Activated naive CD8-positive, alpha-beta T cell treated with anti-CD3 and anti-CD28 coated beads for 36 hours (primary cell): ENCODE measurements at regions not wholly inside any gene's neighbourhood (a gene's known extent, or its start where the extent isn't known, plus 50 kb on each side); places are given as distances from the start of the nearest gene placed in this dataset.

Experiments used
- DNase-seq: peaks from one replicate; pipeline ENCODE4 v3.0.0; 2021
- H3K27ac Mint-ChIP-seq: one replicate; pipeline ENCODE4 v1.8.0; 2022; ENCODE audit warnings: mild to moderate bottlenecking, moderate library complexity, mixed read lengths
- H3K27me3 Mint-ChIP-seq: one replicate; pipeline ENCODE4 v1.8.0; 2022; ENCODE audit warnings: mild to moderate bottlenecking, mixed read lengths
- H3K36me3 Mint-ChIP-seq: one replicate; pipeline ENCODE4 v1.8.0; 2021; ENCODE audit warnings: mild to moderate bottlenecking, mixed read lengths
- H3K4me1 Mint-ChIP-seq: one replicate; pipeline ENCODE4 v1.8.0; 2021; ENCODE audit warnings: mixed read lengths
- H3K4me3 Mint-ChIP-seq: one replicate; pipeline ENCODE4 v1.8.0; 2022; ENCODE audit warnings: mild to moderate bottlenecking, moderate library complexity, mixed read lengths
- H3K9me3 Mint-ChIP-seq: one replicate; pipeline ENCODE4 v1.8.0; 2022; ENCODE audit warnings: mixed read lengths

GRCh38 chr2:161552015-161552414 lies 72.2 kb upstream of the SLC4A10 start:
- no peak overlapping the region for H3K4me3 Mint-ChIP-seq
- no peak for DNase-seq
- no peak overlapping the region for H3K27ac Mint-ChIP-seq
- H3K27me3 Mint-ChIP-seq = peaks cover 20% of the 10 kb centered on the region
- no peaks in the 10 kb centered on the region for H3K36me3 Mint-ChIP-seq
- H3K4me1 Mint-ChIP-seq = no peaks in the 10 kb centered on the region
- H3K9me3 Mint-ChIP-seq = no peaks in the 10 kb centered on the region

- Mint-ChIP-seq H3K9me3 (no peaks in the 10 kb centered on the region), H3K36me3 (no peaks in the 10 kb centered on the region), H3K27ac (no peak overlapping the region), H3K4me3 (no peak overlapping the region), H3K4me1 (no peaks in the 10 kb centered on the region), H3K27me3 (peaks cover 26% of the 10 kb centered on the region)
- no peak for DNase-seq
Observed at GRCh38 chr2:161555826-161556225, 68.4 kb upstream of the SLC4A10 start.

- Mint-ChIP-seq H3K9me3 (no peaks in the 10 kb centered on the region), H3K27me3 (peaks cover 26% of the 10 kb centered on the region), H3K36me3 (no peaks in the 10 kb centered on the region), H3K4me3 (no peak overlapping the region), H3K4me1 (no peaks in the 10 kb centered on the region), H3K27ac (no peak overlapping the region)
- no peak for DNase-seq
Observed at GRCh38 chr2:161556440-161556839, 67.8 kb upstream of the SLC4A10 start.

GRCh38 chr2:161557538-161557937 lies 66.7 kb upstream of the SLC4A10 start:
- Mint-ChIP-seq H3K4me1 (no peaks in the 10 kb centered on the region), H3K36me3 (peaks cover 4% of the 10 kb centered on the region), H3K27ac (no peak overlapping the region), H3K4me3 (no peak overlapping the region), H3K27me3 (peaks cover 23% of the 10 kb centered on the region), H3K9me3 (peaks cover 5% of the 10 kb centered on the region)
- DNase-seq = no peak

GRCh38 chr2:161564906-161565305 lies 59.3 kb upstream of the SLC4A10 start:
- H3K9me3 Mint-ChIP-seq = peaks cover 29% of the 10 kb centered on the region
- no peak for DNase-seq
- no peak overlapping the region for H3K4me3 Mint-ChIP-seq
- H3K4me1 Mint-ChIP-seq = peaks cover 11% of the 10 kb centered on the region
- H3K27ac Mint-ChIP-seq = no peak overlapping the region
- H3K36me3 Mint-ChIP-seq = peaks cover 11% of the 10 kb centered on the region
- H3K27me3 Mint-ChIP-seq = peaks cover 36% of the 10 kb centered on the region

- peaks cover 24% of the 10 kb centered on the region for H3K4me1 Mint-ChIP-seq
- no peak for DNase-seq
- peaks cover 19% of the 10 kb centered on the region for H3K27me3 Mint-ChIP-seq
- no peak overlapping the region for H3K4me3 Mint-ChIP-seq
- peaks cover 3% of the 10 kb centered on the region for H3K36me3 Mint-ChIP-seq
- H3K9me3 Mint-ChIP-seq = peaks cover 14% of the 10 kb centered on the region
- peak overlapping the region; percentile 54 for H3K27ac Mint-ChIP-seq
Observed at GRCh38 chr2:161569401-161569800, 54.8 kb upstream of the SLC4A10 start.

GRCh38 chr2:161570424-161571050 lies 53.7 kb upstream of the SLC4A10 start:
- Mint-ChIP-seq H3K9me3 (peaks cover 7% of the 10 kb centered on the region), H3K4me1 (peaks cover 24% of the 10 kb centered on the region), H3K4me3 (no peak overlapping the region), H3K36me3 (peaks cover 3% of the 10 kb centered on the region), H3K27me3 (peaks cover 19% of the 10 kb centered on the region), H3K27ac (no peak overlapping the region)
- peak; percentile 9 for DNase-seq

- DNase-seq = peak; percentile 3
- Mint-ChIP-seq H3K4me1 (peaks cover 24% of the 10 kb centered on the region), H3K4me3 (no peak overlapping the region), H3K27ac (no peak overlapping the region), H3K27me3 (peaks cover 19% of the 10 kb centered on the region), H3K36me3 (peaks cover 2% of the 10 kb centered on the region), H3K9me3 (peaks cover 7% of the 10 kb centered on the region)
Observed at GRCh38 chr2:161571051-161571429, 53.2 kb upstream of the SLC4A10 start.
